DMS53 treated with DMSO at 0.1 percent for 48 hours (cell line): ENCODE measurements at regions not wholly inside any gene's neighbourhood (a gene's known extent, or its start where the extent isn't known, plus 50 kb on each side); places are given as distances from the start of the nearest gene placed in this dataset.

Experiments
- DNase-seq: peaks from one replicate; lab custom pipeline; 2025; ENCODE audit not compliant: unreplicated experiment; lab: John Stamatoyannopoulos, UW

- DNase-seq: no peak
Observed at GRCh38 chr3:194832346-194833104, 146.8 kb downstream of the FAM43A start.

DNA sequence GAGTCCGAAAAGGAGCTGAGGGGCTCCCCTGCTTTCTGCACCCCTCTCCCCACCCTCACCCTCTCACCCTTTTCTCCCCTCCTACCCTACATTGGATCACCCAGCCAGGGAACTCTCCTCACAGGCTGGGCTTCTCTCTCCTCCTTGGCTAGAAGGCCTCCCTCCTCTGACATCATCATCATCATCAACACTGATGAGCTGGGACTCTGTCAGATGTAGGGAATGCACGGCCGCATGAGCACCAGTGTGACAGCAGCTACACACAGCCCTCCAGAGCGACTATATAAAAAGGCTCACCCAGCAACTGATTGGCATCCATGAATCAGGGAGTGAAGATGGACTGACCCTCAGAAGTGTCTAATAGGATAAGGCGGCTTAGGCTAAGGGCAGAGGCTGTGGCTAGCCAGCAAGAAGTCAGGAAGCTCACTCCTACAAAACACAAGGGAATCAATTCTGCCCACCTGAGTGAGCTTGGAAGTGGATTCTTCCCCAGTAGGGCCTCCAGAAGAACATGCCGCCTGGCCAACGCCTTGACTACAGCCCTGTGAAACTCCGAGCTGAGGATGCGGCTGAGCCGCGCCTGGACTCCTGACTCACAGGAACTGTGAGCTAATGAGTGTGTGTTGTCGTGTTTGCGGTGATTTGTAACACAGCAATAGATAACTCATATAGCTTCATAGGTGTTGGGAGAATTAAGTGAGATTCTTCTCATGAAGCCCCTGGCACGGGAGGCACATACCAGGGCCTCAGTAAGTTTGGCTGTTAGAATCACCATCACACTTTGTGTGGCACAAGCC, 147.6 kb downstream of the FAM43A start:
- no peak for DNase-seq

GRCh38 chr3:194836661-194837060, 151.0 kb downstream of the FAM43A start:
- DNase-seq: no peak

GRCh38 chr3:194837457-194838127, 151.9 kb downstream of the FAM43A start:
- DNase-seq: no peak

DNA sequence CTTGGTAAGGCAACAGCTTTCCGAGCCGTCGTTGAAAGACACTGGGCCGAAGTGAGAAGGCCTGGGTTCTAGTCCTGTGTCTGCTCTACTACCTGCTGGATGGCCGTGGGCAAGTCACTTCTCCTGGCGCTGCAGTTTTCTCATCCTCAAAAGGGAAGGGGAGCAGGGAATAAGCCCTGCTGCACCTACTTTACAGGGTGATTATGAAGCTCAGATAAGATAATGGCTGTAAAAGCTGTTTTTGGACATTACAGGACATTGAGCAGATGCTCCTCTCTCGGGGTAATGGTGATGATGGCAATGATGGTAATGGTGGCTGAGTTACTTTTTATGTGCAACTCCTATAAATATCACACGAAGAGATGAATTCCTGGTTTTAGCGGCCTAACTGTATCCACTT, 152.6 kb downstream of the FAM43A start:
- no peak for DNase-seq

DNA sequence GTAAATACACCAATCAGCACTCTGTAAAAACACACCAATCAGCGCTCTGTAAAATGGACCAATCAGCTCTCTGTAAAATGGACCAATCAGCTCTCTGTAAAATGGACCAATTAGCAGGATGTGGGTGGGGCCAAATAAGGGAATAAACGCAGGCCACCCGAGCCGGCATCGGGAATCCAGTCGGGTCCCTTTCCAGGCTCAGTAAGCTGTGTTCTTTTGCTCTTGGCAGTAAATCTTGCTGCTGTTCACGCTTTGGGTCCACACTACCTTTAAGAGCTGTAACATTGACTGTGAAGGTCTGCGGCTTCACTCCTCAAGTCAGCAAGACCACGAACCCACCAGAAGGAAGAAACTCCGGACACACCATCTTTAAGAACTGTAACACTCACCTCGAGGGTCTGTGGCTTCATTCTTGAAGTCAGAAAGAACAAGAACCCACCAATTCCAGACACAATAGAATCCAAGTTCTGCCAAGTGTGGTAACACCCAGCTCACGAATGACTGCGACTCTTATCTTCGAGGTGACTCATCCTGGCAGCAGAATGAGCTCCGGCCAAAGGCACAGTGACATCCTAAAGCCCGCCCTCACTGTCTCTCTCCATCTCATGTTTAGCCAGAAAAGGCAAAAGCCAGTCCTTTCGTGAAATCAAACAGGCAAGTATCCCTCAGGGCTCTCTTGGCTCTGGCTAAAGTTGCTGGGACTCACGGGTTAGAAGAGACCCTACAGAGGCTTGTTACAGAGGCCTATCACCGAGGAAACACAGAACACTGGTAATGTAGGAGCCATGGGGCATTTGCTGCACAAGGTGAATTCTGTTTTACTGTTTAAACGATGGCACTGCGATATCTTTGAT, 155.2 kb downstream of the FAM43A start:
- peak; percentile 13 for DNase-seq

DNA sequence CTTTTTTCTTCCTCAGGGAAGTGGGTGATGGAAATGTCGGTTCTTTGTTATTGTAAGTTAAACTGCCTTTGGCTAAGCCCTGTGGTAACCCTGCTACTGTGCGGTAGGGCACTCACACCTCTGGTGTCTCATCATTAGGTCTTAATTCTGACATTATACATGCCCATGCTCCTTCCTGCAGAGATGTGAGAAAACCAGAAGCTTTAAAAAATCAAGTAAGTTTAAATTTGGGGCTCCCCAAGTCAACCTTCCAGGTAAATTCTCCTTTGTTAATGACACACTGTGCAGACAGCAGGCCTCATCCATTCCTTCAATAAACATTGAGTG, 155.8 kb downstream of the FAM43A start:
- DNase-seq: no peak

GRCh38 chr3:194843556-194843955, 157.9 kb downstream of the FAM43A start:
- DNase-seq: no peak

GRCh38 chr3:194844046-194844445, 158.4 kb downstream of the FAM43A start:
- no peak for DNase-seq

- no peak for DNase-seq
Observed at GRCh38 chr3:194849166-194849875, 163.6 kb downstream of the FAM43A start.

- DNase-seq: no peak
Observed at GRCh38 chr3:194851254-194851653, 165.6 kb downstream of the FAM43A start.

GRCh38 chr3:194851941-194852340, 166.3 kb downstream of the FAM43A start:
- DNase-seq: no peak

DNA sequence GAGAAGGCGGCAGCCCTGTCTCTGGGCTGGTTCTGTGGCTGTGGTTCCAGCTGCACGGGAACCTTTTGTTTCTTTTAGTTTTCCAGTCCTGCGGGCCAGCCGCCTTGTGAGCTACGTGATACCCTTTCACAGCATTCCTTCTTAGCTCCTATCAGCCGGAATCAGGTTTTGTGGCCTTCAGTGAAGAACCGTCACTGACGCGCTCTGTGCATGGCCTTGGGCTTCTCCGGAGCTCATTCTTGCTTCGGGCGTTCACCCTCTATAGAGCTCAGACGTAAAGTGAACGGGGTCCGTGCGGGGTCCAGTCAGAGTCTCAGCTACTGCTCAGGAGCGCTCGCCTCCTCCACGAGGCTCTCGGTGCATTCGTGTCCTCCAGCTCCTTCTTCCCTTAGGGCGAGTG, 166.7 kb downstream of the FAM43A start:
- no peak for DNase-seq

- DNase-seq: no peak
Observed at GRCh38 chr3:194852831-194853508, 167.3 kb downstream of the FAM43A start.

- no peak for DNase-seq
Observed at GRCh38 chr3:194854206-194854605, 168.5 kb downstream of the FAM43A start.

- no peak for DNase-seq
Observed at GRCh38 chr3:194854659-194855390, 169.1 kb downstream of the FAM43A start.

DNA sequence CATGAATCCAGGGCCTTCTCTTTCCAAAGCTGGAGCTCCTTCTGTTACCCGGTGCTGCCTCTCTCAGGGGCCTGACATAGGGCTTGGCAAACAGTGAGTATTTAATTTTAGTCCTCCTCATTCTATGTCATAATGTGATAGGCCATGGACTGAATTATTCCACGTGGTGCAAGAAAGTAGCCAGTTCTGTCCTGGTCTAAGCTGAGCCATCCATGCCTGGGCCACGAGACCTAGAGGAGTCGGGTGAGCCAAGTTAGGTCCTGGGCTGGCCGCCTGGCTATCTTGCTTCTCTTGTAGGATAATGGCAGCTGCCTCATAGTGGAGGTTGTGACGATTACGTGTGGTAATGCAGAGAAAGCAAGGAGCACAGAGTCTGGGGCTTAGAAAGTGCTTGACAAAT, 170.6 kb downstream of the FAM43A start:
- no peak for DNase-seq

DNA sequence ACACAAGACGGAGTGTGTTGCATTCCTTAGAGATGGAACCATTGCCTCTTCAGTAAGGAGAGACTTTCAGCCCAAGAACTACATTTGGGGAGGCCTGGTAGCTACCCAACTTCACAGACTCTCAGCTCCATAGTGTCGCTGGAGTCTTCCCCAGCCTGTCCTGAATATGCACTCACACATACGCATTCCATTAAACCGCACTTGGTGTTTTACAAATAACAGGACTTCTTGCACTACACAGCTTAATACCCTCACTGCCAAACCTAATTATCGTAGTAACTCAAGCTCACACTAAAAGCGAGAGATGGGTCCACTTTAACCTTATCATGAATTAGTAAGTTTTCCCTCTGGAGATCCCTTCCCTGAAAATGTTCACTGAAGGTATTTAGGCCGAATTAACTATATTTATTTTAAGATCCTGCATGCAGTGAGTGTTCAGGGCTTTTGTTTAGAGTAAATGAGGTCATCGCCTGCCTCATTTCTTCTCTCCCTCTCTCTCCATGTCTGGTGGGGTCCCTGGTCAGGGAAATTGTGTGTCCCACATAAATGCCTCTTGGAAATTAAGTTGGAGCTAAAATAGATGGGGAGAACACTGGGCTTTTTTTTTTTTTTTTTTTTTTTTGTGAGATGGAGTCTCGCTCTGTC, 171.9 kb downstream of the FAM43A start:
- DNase-seq: no peak

DNA sequence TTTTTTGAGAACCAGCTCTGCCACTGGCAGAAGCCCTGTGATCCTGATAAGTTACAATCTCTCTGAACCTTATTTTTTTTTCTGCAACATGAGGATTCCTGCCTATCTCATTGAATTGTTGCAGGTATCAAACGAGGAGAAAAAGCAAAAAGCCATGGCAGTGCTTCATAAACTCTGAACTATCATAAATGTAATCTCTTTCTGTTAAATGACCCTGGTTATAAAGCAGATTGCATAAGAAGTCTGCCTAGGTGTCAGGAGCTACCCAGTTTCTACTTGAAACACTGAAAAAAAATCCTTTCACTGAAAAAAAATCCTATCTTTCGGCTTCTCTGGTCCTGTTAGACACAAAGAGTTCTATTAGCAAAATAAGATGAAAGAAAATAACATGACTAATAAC, 172.7 kb downstream of the FAM43A start:
- no peak for DNase-seq
